HG03135 (cell line): ENCODE measurements at regions not wholly inside any gene's neighbourhood (a gene's known extent, or its start where the extent isn't known, plus 50 kb on each side); places are given as distances from the start of the nearest gene placed in this dataset.

Experiments used
- ATAC-seq: cut with Tn5 transposase; IDR thresholded peaks from one replicate; pipeline ENCODE4 v1.9.1; 2021; ENCODE audit warnings: mild to moderate bottlenecking, moderate library complexity; ENCODE audit not compliant: unreplicated experiment

GRCh38 chr6:21420146-21420878, 173.2 kb upstream of the SOX4 start:
- no peak for ATAC-seq

GRCh38 chr6:21420926-21421325, 172.6 kb upstream of the SOX4 start:
- ATAC-seq = no peak

GRCh38 chr6:21423106-21423854, 170.3 kb upstream of the SOX4 start:
- ATAC-seq = no peak

DNA sequence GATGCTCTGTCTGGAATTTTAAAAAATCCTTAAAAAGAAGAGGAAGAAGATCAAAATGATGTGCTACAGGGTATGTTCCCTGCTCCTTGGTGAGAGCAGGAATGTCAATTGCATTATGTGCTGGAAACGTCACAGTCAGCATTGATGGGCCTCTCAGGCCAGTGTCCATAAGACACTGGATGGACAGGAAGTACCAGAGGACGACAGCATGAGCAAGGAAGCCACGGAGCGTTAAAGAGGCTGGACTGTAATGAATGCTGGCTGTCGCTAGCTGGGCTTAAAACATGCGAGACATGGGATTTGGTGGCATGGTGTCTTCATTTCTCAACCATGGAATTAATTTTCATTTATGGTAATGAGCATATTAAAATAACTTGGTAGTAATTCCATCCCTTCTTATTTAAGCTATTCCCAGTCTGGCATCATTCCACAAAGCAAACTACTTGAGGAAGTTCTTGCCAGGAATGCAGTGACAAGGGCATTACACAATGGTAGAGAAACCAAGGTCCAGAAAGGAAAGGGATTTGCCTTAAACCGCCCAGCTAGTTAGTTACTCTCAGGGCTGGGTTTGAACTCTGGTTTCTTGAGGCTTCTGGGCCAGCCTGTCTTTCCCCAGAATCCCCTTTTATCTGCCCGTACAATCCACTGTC, 166.6 kb upstream of the SOX4 start:
- ATAC-seq = no peak

- ATAC-seq = no peak
These were observed 164.3 kb upstream of the SOX4 start for GRCh38 chr6:21429291-21429690.

DNA sequence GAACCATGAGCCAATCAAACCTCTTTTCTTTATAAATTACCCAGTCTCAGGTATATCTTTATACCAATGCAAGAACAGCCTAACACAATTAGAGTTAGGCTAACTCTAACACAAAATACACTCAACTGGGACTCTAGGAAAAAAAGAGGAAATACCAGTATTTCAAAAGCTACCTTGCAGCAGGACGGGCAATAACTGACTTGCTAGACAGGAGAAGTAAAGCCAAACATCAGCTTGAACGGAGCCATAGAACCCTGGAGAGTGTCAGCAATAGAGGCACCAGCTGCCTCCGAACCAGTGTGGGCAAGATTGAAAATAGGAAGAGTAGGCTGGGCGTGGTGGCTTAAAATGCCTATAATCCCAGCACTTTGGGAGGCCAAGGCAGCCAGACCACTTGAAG, 162.0 kb upstream of the SOX4 start:
- no peak for ATAC-seq

- no peak for ATAC-seq
These were observed 156.9 kb upstream of the SOX4 start for GRCh38 chr6:21436625-21437024.

DNA sequence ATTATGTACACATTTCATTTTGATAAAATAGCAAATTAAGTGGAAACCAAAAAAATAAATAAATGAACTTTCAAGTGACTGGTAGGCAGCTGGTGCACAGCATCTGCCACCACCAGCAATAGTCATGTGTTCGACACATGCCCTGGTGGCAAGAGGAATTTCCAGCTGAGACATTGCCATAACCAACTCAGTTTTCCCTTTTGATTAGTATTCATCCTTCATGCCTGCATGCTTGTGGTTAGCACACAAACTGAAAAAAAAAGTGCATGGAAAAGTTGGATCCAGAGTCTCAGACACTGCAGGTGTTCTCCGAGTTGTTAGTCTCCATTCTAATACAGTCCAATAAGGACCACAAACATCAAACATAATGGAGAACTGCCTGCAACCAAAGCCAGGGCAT, 156.0 kb upstream of the SOX4 start:
- ATAC-seq = no peak

DNA sequence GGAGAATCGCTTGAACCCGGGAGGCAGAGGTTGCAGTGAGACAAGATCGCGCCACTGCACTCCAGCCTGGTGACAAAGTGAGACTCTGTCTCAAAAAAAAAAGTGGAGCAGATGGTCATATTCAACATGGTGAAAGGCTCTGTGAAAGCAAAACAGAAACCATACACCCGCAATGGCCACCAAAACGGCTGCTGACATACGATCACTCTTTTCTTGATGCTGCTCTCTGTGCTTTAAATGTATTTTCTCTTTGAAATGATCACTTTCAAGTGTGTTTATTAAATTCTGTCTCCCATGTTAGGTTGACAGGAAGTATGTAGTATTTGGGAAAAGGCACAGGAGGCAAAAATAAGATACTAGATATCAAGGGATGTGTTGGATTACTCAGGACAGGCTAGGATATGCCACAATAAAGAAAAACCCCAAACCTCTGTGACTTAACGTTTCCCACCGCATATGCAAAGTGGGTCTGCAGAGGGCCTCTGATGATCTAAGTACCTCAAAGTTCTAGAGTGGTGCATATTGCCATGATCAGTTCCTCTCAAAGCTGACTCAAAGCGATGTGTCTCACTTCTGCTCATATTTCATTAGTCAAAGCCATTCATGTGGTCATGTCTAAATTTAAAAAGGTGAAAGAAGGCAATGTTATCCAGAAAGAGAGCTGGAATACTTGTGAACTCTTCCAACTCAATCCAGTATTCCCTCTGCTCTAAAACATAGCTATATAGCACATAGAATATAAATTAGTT, 155.1 kb upstream of the SOX4 start:
- peak; percentile 98 for ATAC-seq

DNA sequence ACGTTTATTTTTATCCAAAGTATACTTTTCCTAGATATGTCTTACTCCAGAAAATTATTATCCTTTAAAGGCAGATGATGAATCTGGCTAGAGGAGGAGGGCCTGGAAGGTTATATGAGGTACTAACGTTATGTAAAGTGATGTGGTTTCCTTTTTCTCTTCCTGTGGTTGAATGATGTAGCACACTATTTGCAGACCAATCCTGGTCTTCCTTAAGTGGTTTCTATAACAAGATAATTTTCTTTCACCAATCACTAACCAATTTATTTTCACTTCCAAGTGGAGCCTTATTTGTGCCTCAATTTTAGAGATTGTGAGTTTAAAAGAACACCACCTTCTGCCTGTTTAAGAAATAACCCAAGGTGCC, 154.6 kb upstream of the SOX4 start:
- ATAC-seq = peak; percentile 43

GRCh38 chr6:21441386-21441785, 152.2 kb upstream of the SOX4 start:
- no peak for ATAC-seq

GRCh38 chr6:21442874-21443273, 150.7 kb upstream of the SOX4 start:
- no peak for ATAC-seq

GRCh38 chr6:21444711-21445260, 148.8 kb upstream of the SOX4 start:
- no peak for ATAC-seq

GRCh38 chr6:21447987-21448386, 145.6 kb upstream of the SOX4 start:
- ATAC-seq = no peak

- ATAC-seq = no peak
These were observed 145.0 kb upstream of the SOX4 start for GRCh38 chr6:21448485-21449109.

DNA sequence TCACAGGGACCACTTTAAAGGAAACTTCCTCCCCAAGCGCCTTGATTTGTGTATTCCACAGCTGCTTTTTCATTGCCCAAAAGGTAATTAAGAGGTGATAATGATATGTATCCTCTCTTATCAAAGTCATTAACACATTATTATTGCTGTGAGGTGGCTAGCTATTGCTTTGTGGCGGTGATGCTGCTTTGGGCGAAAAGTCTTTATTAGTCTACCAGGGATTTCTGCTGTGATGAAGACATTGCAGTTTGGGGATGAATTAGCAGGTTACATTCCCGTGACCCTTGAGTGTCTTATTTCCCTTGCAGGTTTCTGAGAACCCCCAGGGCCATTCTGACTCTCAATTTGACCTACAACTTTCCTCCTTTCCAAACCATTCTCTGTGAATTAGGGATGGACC, 143.4 kb upstream of the SOX4 start:
- no peak for ATAC-seq

DNA sequence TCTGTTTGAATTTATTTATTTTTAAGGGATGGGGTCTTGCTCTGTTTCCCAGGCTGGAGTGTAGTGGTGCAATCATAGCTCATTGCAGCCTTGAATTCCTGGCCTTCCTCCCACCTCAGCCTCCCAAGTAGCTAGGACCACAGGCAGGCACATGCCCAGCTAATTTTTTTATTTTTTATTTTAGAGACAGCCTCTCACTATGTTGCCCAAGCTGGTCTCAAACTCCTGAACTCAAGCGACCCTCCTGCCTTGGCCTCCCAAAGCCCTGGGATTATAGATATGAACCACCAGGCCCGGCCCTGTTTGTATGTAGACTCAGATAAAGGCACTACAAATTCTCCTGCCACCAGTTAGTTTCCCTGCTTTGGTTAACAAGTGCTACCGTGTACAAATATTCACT, 142.9 kb upstream of the SOX4 start:
- ATAC-seq = no peak

- no peak for ATAC-seq
These were observed 142.0 kb upstream of the SOX4 start for GRCh38 chr6:21451546-21452013.

- no peak for ATAC-seq
These were observed 139.3 kb upstream of the SOX4 start for GRCh38 chr6:21454262-21454661.

DNA sequence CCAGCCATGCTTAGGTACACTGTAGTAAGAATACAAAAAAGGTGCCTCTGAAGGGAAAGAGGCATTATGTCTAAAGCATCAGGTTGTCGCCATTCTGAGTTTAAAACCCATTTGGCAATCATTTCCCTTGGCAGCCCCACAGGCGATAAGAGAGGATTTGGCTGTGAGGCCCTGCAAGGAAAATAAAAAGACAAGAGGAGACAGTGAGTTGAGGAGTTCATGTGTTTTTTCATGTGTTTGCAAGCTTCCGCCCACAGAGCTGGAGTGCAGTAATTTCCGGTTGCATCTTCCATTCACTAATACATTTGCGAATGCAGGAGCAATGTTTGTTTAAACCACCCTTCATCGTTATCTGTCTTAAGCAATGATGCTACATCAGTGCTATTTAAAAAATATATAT, 138.5 kb upstream of the SOX4 start:
- ATAC-seq = no peak

DNA sequence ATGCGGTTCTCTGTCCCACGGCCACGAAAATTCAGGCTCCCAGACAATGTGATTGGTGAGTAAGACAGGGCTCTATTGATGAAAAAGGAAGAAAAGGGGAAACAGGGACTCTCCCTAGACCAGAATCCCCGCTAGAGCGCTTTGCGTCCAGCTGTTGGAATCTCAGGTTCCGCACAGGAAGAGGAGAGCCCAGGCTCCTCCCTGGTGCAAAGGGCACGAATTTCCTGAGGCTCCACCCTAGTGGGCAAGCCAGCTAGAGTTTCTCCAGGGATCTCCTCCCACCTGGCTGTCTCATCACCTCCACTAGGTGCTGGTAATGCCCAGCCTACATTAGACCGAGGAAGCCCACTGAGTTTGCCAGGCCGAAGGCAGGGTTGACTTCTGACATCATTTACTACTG, 135.9 kb upstream of the SOX4 start:
- ATAC-seq = no peak
